ENCODE measurements at regions not wholly inside any gene's neighbourhood (a gene's known extent, or its start where the extent isn't known, plus 50 kb on each side); places are given as distances from the start of the nearest gene placed in this dataset.

GRCh38 chr15:36363335-36363734 is 216.1 kb upstream of the CDIN1 start:
- no peak overlapping the region for H3K4me3 Mint-ChIP-seq (ENCODE audit: unreplicated experiment)
- no peak for DNase-seq (ENCODE audit: unreplicated experiment)
- H3K27me3 Mint-ChIP-seq (ENCODE audit: insufficient read depth, unreplicated experiment): no peaks in the 10 kb centered on the region
- no peaks in the 10 kb centered on the region for H3K36me3 Mint-ChIP-seq (ENCODE audit: insufficient read depth, unreplicated experiment)
- POLR2A ChIA-PET: no interaction called here
- H3K27ac Mint-ChIP-seq (ENCODE audit: low read depth, unreplicated experiment): no peak overlapping the region
- CTCF ChIA-PET: interaction anchor here (0.6 kb wide), 1 partner anchor 729 kb away, joined by 3 read pairs; no protein-coding TSS in a partner anchor
- BruUV-seq (replicated peaks): no TSS peak
- H3K9me3 Mint-ChIP-seq (ENCODE audit: unreplicated experiment): no peaks in the 10 kb centered on the region
- peaks cover under 1% of the 10 kb centered on the region for H3K4me1 Mint-ChIP-seq (ENCODE audit: insufficient read depth, unreplicated experiment)
- no peak for TF ChIP-seq CTCF (IDR thresholded peaks at IDR 0.05; ENCODE audit: unreplicated experiment)
- intact Hi-C loops (cut with micrococcal nuclease): no loop called here

GRCh38 chr15:36364377-36364776 is 215.0 kb upstream of the CDIN1 start:
- Mint-ChIP-seq H3K27me3 (ENCODE audit: insufficient read depth, unreplicated experiment) (no peaks in the 10 kb centered on the region), H3K27ac (ENCODE audit: low read depth, unreplicated experiment) (no peak overlapping the region), H3K36me3 (ENCODE audit: insufficient read depth, unreplicated experiment) (no peaks in the 10 kb centered on the region), H3K4me3 (ENCODE audit: unreplicated experiment) (no peak overlapping the region), H3K4me1 (ENCODE audit: insufficient read depth, unreplicated experiment) (no peaks in the 10 kb centered on the region), H3K9me3 (ENCODE audit: unreplicated experiment) (no peaks in the 10 kb centered on the region)
- TF ChIP-seq CTCF (IDR thresholded peaks at IDR 0.05; ENCODE audit: unreplicated experiment): no peak
- no TSS peak for BruUV-seq (replicated peaks)
- ChIA-PET POLR2A (no interaction called here), CTCF (no interaction called here)
- intact Hi-C loops (cut with micrococcal nuclease): no loop called here
- no peak for DNase-seq (ENCODE audit: unreplicated experiment)

- intact Hi-C loops (cut with micrococcal nuclease): no loop called here
- CTCF ChIA-PET: no interaction called here
- TF ChIP-seq CTCF (IDR thresholded peaks at IDR 0.05; ENCODE audit: unreplicated experiment): no peak
- Mint-ChIP-seq H3K4me3 (ENCODE audit: unreplicated experiment) (no peak overlapping the region), H3K27me3 (ENCODE audit: insufficient read depth, unreplicated experiment) (no peaks in the 10 kb centered on the region), H3K36me3 (ENCODE audit: insufficient read depth, unreplicated experiment) (no peaks in the 10 kb centered on the region), H3K27ac (ENCODE audit: low read depth, unreplicated experiment) (no peak overlapping the region), H3K4me1 (ENCODE audit: insufficient read depth, unreplicated experiment) (peaks cover 5% of the 10 kb centered on the region), H3K9me3 (ENCODE audit: unreplicated experiment) (no peaks in the 10 kb centered on the region)
- DNase-seq (ENCODE audit: unreplicated experiment): peak; percentile 29
- POLR2A ChIA-PET: no interaction called here
- BruUV-seq (replicated peaks): no TSS peak
Measured at GRCh38 chr15:36365963-36366362, 213.5 kb upstream of the CDIN1 start.

GRCh38 chr15:36370051-36370730 is 209.2 kb upstream of the CDIN1 start:
- Mint-ChIP-seq H3K4me3 (ENCODE audit: unreplicated experiment) (no peak overlapping the region), H3K27me3 (ENCODE audit: insufficient read depth, unreplicated experiment) (no peaks in the 10 kb centered on the region), H3K4me1 (ENCODE audit: insufficient read depth, unreplicated experiment) (peaks cover 6% of the 10 kb centered on the region), H3K27ac (ENCODE audit: low read depth, unreplicated experiment) (no peak overlapping the region), H3K9me3 (ENCODE audit: unreplicated experiment) (no peaks in the 10 kb centered on the region), H3K36me3 (ENCODE audit: insufficient read depth, unreplicated experiment) (no peaks in the 10 kb centered on the region)
- POLR2A ChIA-PET: interaction anchor here (0.7 kb wide), 1 partner anchor 1198 kb away, joined by 5 read pairs; no protein-coding TSS in a partner anchor
- CTCF ChIA-PET: interaction anchor here (0.5 kb wide), 1 partner anchor 18 kb away, joined by 4 read pairs; no protein-coding TSS in a partner anchor
- no TSS peak for BruUV-seq (replicated peaks)
- no peak for TF ChIP-seq CTCF (IDR thresholded peaks at IDR 0.05; ENCODE audit: unreplicated experiment)
- intact Hi-C loops (cut with micrococcal nuclease): no loop called here
- no peak for DNase-seq (ENCODE audit: unreplicated experiment)

Measured in MCF 10A (cell line).